ENCODE measurements at regions not wholly inside any gene's neighbourhood (a gene's known extent, or its start where the extent isn't known, plus 50 kb on each side); places are given as distances from the start of the nearest gene placed in this dataset.

DNA sequence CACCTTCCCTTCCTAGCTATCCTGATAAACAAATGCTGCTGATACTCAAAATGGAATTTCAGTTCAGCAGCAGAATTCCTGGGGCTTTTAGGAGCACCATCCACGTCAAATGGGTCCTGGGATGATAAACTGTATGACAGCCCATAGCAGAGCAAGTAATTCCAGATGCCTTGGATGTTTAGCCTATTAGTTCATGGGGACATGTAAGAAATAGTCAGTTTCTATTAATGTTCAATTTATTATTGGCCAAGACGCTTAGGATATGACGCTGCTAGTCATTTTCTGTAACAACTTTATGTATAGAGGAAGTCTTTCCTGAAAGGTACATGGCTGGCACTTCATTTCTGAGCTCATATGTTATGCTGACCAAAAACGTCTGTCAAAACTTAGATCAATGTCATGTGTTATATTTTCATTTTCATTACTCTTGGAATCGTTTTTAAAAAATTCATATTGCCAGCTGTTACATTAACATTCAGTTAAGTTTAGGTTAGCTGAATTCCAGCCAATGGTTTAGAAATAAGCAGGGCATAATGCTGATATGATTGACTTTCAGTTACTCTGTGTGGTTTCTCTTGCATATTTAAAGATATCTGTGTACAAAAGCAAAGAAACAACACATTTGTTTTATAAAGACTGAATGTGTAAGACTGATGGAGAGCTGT, 243.8 kb downstream of the CSNK1G3 start:
- TF ChIP-seq, protein P1, sequence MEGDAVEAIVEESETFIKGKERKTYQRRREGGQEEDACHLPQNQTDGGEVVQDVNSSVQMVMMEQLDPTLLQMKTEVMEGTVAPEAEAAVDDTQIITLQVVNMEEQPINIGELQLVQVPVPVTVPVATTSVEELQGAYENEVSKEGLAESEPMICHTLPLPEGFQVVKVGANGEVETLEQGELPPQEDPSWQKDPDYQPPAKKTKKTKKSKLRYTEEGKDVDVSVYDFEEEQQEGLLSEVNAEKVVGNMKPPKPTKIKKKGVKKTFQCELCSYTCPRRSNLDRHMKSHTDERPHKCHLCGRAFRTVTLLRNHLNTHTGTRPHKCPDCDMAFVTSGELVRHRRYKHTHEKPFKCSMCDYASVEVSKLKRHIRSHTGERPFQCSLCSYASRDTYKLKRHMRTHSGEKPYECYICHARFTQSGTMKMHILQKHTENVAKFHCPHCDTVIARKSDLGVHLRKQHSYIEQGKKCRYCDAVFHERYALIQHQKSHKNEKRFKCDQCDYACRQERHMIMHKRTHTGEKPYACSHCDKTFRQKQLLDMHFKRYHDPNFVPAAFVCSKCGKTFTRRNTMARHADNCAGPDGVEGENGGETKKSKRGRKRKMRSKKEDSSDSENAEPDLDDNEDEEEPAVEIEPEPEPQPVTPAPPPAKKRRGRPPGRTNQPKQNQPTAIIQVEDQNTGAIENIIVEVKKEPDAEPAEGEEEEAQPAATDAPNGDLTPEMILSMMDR (IDR thresholded peaks at IDR 0.05 in 4 of 5, conservative IDR thresholded peaks at IDR 0.05 in 1 of 5), result no peak
- no peak for TF ChIP-seq POLR2A (IDR thresholded peaks at IDR 0.05)

Measured in gastrocnemius medialis (tissue), 4 donors.